HFFc6 (cell line): ENCODE measurements at regions not wholly inside any gene's neighbourhood (a gene's known extent, or its start where the extent isn't known, plus 50 kb on each side); places are given as distances from the start of the nearest gene placed in this dataset.
"Not testable (repeated sequence)": the region's sequence is repeated elsewhere in the genome, so short reads cannot be mapped to it uniquely, and the experiment has no call there.

Experiments used
- DNase-seq: peaks from one replicate; pipeline ENCODE4 v3.0.0-alpha.2; 2018
- H3K27ac Mint-ChIP-seq: 2 replicates; pipeline ENCODE4 v1.8.0; 2020; ENCODE audit warnings: mild to moderate bottlenecking, mixed read lengths
- H3K27me3 Mint-ChIP-seq: 2 replicates; pipeline ENCODE4 v1.8.0; 2021; ENCODE audit warnings: mild to moderate bottlenecking, moderate library complexity, mixed read lengths; ENCODE audit not compliant: insufficient read depth
- H3K36me3 Mint-ChIP-seq: 2 replicates; pipeline ENCODE4 v1.8.0; 2021; ENCODE audit warnings: low read depth, mixed read lengths
- H3K4me1 Mint-ChIP-seq: 2 replicates; pipeline ENCODE4 v1.8.0; 2020; ENCODE audit warnings: low read depth, mixed read lengths
- H3K4me3 Mint-ChIP-seq: 2 replicates; pipeline ENCODE4 v1.8.0; 2020; ENCODE audit warnings: mild to moderate bottlenecking, moderate library complexity, mixed read lengths
- H3K9me3 Mint-ChIP-seq: 2 replicates; pipeline ENCODE4 v1.8.0; 2020; ENCODE audit warnings: mild to moderate bottlenecking, mixed read lengths
- TF ChIP-seq, protein P1 (sequence below): fragments of 200-600 bp; sonication (generic); IDR thresholded peaks from 2 replicates; pipeline ENCODE4 v1.5.0; 2021; ENCODE audit warnings: antibody characterized with exemption, mild to moderate bottlenecking

DNA sequence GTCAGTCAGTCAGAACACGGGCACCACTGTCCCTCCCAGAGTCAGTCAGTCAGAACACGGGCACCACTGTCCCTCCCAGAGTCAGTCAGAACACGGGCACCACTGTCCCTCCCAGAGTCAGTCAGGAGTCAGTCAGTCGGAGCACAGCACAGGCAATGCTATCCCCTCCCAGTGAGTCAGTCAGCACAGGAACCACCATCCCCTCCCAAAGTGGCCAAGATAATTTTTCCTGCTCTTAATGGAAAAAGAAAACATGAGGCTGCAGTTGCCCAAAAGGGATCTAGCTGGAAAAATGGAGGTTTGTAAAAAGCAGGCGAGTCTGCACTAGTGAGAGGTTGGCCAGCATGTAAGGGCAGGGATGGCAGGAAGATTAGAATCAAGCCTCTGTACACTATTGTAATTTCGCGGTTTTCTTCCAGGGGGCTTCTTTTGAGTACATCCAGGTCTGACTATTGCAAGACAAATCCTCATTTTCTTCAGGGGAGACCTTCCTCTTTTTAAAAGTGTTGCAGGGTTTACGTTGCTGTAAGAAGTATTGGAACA lies 213.8 kb downstream of the SIPA1L2 start:
- Mint-ChIP-seq H3K9me3 (peaks cover 79% of the 10 kb centered on the region), H3K4me3 (no peak overlapping the region), H3K36me3 (peaks cover 6% of the 10 kb centered on the region), H3K27me3 (no peaks in the 10 kb centered on the region), H3K27ac (no peak overlapping the region), H3K4me1 (no peaks in the 10 kb centered on the region)
- TF ChIP-seq, protein P1, sequence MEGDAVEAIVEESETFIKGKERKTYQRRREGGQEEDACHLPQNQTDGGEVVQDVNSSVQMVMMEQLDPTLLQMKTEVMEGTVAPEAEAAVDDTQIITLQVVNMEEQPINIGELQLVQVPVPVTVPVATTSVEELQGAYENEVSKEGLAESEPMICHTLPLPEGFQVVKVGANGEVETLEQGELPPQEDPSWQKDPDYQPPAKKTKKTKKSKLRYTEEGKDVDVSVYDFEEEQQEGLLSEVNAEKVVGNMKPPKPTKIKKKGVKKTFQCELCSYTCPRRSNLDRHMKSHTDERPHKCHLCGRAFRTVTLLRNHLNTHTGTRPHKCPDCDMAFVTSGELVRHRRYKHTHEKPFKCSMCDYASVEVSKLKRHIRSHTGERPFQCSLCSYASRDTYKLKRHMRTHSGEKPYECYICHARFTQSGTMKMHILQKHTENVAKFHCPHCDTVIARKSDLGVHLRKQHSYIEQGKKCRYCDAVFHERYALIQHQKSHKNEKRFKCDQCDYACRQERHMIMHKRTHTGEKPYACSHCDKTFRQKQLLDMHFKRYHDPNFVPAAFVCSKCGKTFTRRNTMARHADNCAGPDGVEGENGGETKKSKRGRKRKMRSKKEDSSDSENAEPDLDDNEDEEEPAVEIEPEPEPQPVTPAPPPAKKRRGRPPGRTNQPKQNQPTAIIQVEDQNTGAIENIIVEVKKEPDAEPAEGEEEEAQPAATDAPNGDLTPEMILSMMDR, result no peak
- DNase-seq, result no peak

DNA sequence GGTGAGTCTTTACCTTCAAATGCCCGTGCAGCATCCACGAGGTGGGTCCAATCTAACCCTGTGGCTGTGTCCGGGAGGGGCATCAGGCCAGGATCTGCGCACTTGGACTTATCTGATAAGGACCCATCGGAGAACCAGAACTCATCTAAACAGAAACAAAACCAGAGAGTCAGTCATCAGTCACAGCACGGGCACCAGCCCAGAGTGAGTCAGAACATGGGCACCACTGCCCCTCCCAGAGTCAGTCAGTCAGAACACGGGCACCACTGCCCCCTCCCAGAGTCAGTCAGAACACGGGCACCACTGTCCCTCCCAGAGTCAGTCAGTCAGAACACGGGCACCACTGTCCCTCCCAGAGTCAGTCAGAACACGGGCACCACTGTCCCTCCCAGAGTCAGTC lies 214.5 kb downstream of the SIPA1L2 start:
- H3K36me3 Mint-ChIP-seq, H3K27me3 Mint-ChIP-seq, DNase-seq, H3K27ac Mint-ChIP-seq, H3K4me3 Mint-ChIP-seq, H3K4me1 Mint-ChIP-seq: not testable (repeated sequence)
- peaks cover 73% of the 10 kb centered on the region for H3K9me3 Mint-ChIP-seq

DNA sequence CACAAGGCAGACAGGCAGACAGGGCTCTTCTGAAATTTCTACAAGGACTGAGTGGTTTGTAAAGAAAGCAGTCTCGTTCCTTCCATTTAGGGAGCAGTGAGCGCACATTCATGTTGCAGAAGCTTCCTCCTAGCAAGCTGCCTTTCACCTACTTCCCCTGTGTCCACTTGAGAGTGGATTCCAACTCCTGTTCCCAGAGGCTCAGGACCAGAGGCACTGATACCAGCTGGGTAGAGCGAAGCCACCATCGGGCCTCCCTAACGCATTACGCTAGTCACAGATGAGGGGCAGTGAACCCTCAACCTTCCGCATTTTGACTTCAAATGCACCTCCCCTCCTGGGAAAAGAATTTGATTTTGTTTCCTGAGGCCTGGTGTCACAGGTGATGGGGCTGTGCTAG lies 215.8 kb downstream of the SIPA1L2 start:
- DNase-seq, result no peak
- Mint-ChIP-seq H3K4me3 (no peak overlapping the region), H3K36me3 (no peaks in the 10 kb centered on the region; the same call in 1 of the 2 replicates), H3K27me3 (no peaks in the 10 kb centered on the region), H3K27ac (no peak overlapping the region), H3K9me3 (peaks cover 67% of the 10 kb centered on the region), H3K4me1 (no peaks in the 10 kb centered on the region)
- TF ChIP-seq, protein P1, result no peak

DNA sequence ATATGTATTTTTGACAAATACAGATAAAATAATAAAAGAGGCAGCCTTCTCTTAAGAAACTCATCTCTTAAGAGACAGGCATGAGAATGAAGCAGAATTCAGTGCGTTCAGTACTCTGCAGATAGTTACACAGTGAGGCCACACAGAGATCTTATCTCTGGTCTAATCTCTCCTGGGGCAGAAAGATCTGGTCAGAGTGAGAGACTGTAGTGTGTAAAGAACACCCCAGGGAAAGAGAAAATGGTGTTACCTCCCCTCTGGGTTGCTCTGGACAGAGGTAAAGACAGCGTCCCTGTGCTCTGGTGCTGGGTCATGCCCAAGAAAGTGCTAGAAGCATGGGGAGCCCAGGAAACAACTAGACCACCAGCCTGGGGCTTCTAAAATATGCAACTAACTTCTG lies 216.3 kb downstream of the SIPA1L2 start:
- Mint-ChIP-seq H3K4me3 (no peak overlapping the region), H3K4me1 (no peaks in the 10 kb centered on the region), H3K9me3 (peaks cover 63% of the 10 kb centered on the region), H3K27ac (no peak overlapping the region), H3K27me3 (no peaks in the 10 kb centered on the region), H3K36me3 (no peaks in the 10 kb centered on the region)
- TF ChIP-seq, protein P1, result no peak
- no peak for DNase-seq

DNA sequence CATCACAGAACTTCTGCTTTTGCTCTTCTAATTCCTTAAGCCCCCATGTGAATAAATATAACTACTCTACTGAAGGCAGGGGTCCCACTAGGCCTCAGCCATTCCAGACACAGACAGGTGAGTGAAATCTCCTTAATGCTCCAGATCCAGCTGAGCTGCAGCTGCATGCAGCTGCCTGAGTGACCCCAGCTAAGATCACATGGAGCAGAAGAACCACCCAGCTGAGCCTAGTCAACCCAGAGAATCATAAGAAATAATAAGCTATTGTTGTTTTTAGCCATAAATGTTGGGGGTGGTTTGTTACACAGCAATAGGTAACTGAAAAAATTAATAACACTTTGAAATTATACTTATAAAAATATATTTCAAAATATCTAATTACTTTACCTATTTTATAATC lies 220.3 kb downstream of the SIPA1L2 start:
- H3K36me3 Mint-ChIP-seq, result no peaks in the 10 kb centered on the region

DNA sequence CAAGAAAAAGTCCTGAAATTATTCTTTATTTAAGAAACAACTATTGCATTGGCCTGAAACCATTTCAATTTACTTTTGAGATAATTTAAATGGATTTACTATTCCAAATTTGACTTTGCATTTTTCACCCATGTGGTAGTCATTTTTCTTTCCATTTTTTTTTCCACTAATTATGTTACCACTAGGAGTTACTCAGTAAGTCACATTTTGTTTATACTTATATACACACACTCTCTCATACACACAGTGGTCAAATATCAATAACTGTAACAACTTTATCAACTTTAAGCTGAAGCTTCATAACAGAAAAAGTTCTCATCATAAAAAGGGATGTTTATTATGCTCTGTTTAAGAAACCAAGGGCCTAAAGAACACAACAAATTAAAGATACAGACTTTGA lies 222.8 kb downstream of the SIPA1L2 start:
- Mint-ChIP-seq H3K27ac (no peak overlapping the region), H3K9me3 (peaks cover 50% of the 10 kb centered on the region), H3K27me3 (no peaks in the 10 kb centered on the region), H3K4me1 (no peaks in the 10 kb centered on the region), H3K4me3 (no peak overlapping the region), H3K36me3 (no peaks in the 10 kb centered on the region)
- no peak for DNase-seq
- TF ChIP-seq, protein P1, result no peak

More for the DNA sequence above, 220.3 kb downstream of the SIPA1L2 start:
- DNase-seq, result no peak
- Mint-ChIP-seq H3K27me3 (no peaks in the 10 kb centered on the region), H3K27ac (no peak overlapping the region), H3K4me1 (no peaks in the 10 kb centered on the region), H3K4me3 (no peak overlapping the region), H3K9me3 (peaks cover 53% of the 10 kb centered on the region)
- TF ChIP-seq, protein P1, result no peak
